ENCODE measurements at regions not wholly inside any gene's neighbourhood (a gene's known extent, or its start where the extent isn't known, plus 50 kb on each side); places are given as distances from the start of the nearest gene placed in this dataset.

DNA sequence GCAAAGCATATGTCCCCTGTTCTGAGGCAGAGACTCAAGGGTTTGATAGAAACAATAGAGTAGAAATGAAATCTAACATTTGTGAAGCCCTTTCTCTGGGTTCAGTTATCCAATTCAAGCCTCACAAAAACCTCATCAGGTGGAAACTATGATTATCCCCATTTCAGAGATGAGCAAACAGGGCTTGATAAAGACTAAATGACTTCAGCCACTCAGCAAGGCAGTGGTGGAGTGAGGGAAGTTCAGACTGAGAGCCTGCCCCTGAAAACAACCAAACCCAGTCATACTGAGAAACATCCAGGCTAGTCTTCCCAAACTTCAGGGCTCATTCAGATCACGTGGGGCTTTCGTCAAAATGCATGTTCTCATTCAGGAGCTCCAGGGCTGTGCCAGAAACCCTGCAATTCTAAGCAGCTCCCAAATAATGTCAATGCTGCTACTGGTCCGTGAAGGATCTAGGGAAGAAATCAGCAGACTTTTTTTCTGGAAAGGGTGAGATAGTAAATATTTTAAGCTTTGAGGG, 109.6 kb upstream of the KIT start (continued):
- TF ChIP-seq, protein P1, sequence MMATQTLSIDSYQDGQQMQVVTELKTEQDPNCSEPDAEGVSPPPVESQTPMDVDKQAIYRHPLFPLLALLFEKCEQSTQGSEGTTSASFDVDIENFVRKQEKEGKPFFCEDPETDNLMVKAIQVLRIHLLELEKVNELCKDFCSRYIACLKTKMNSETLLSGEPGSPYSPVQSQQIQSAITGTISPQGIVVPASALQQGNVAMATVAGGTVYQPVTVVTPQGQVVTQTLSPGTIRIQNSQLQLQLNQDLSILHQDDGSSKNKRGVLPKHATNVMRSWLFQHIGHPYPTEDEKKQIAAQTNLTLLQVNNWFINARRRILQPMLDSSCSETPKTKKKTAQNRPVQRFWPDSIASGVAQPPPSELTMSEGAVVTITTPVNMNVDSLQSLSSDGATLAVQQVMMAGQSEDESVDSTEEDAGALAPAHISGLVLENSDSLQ (IDR thresholded peaks at IDR 0.05): no peak
- TF ChIP-seq, protein P2, sequence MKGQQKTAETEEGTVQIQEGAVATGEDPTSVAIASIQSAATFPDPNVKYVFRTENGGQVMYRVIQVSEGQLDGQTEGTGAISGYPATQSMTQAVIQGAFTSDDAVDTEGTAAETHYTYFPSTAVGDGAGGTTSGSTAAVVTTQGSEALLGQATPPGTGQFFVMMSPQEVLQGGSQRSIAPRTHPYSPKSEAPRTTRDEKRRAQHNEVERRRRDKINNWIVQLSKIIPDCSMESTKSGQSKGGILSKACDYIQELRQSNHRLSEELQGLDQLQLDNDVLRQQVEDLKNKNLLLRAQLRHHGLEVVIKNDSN (CRISPR knock-in tag; IDR thresholded peaks at IDR 0.05): peak; percentile 76
- no peak for TF ChIP-seq CC2D1A (IDR thresholded peaks at IDR 0.05)
- no peak for TF ChIP-seq ZC3H8 (IDR thresholded peaks at IDR 0.05)
- no peak for TF ChIP-seq ZKSCAN1 (IDR thresholded peaks at IDR 0.05; ENCODE audit: low read depth, low read length)
- no peak for TF ChIP-seq HEY1 (CRISPR knock-in tag; IDR thresholded peaks at IDR 0.05; ENCODE audit: borderline replicate concordance)
- TF ChIP-seq, protein P3, sequence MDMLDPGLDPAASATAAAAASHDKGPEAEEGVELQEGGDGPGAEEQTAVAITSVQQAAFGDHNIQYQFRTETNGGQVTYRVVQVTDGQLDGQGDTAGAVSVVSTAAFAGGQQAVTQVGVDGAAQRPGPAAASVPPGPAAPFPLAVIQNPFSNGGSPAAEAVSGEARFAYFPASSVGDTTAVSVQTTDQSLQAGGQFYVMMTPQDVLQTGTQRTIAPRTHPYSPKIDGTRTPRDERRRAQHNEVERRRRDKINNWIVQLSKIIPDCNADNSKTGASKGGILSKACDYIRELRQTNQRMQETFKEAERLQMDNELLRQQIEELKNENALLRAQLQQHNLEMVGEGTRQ (CRISPR knock-in tag; IDR thresholded peaks at IDR 0.05): peak; percentile 79
- TF ChIP-seq ZNF785 (CRISPR knock-in tag; IDR thresholded peaks at IDR 0.05): no peak

DNA sequence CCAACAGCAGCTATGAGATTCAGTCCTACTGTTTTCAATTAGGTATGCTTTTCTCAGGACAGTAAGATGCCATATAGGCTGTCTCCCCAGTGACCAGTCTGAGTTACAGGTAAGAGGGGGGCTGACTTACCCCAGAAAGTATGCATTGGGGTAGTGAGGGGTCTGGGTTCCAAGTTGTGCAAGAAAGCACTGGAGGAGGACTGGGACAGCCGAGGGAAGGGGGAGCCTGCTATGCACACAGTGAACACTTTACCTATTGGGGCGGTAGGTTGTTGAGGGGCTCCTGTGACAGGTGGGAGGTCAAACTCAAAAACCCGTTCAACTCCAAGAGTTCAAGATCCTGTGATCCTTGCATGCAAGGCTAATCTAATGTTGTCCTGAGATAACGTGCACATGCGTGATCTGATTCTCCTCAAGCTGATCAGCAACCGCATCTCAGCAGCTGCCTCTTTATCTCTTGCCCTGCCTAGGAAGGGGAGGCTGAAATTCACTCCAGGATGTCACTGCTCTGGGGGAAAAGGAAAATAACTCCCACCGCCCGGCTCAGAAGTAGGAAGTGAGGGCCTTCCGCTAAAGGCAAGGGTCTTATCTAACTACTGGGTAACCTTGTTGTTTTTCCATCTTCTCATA, 108.8 kb upstream of the KIT start:
- POLR2A ChIA-PET: interaction anchor here (0.7 to 1.4 kb wide), 4 partner anchors 11 to 34 kb away, joined by 3 to 5 read pairs (median 3); no protein-coding TSS in a partner anchor
- intact Hi-C loops (cut with micrococcal nuclease): no loop called here
- H4K20me1 ChIP-seq (replicated peaks; ENCODE audit: control insufficient read depth, insufficient read depth, low read length): no peaks in the 10 kb centered on the region
- DNase-seq (ENCODE audit: extremely low read depth in 1 of 4, low spot score in 3 of 4) (no peak), FAIRE-seq (no peak), ATAC-seq (peak; percentile 10; the same call in 1 of the 3 replicates)
- no peak overlapping the region for H2AFZ ChIP-seq (ENCODE audit: low read depth, low read length)
- BruUV-seq (replicated peaks): no TSS peak
- in situ Hi-C loops (cut with MboI): no loop called here
- H3K9me1 ChIP-seq (ENCODE audit: control insufficient read depth, insufficient read depth, low read length): no peaks in the 10 kb centered on the region
- H3K4me1 ChIP-seq (replicated peaks in 1 of 2; ENCODE audit: control insufficient read depth in 2 of 2, insufficient read depth in 2 of 2, low read length in 2 of 2): peaks cover 10 to 24% of the 10 kb centered on the region in 2 experiments; a peak in 4 of 5 replicates
- H3K27ac ChIP-seq (ENCODE audit: extremely low read depth, low read depth, low read length): no peak overlapping the region
- no peak overlapping the region for H3K4me3 ChIP-seq
- no peaks in the 10 kb centered on the region for H3K27me3 ChIP-seq (ENCODE audit: control insufficient read depth in 2 of 2, insufficient read depth in 2 of 2, low read length in 2 of 2)
- no peak overlapping the region; the same call in 1 of the 2 replicates for H3K4me2 ChIP-seq (ENCODE audit: insufficient read depth, low read length)
- H3K9ac ChIP-seq (ENCODE audit: insufficient read depth in 1 of 2, low read depth in 2 of 2, low read length in 2 of 2): no peak overlapping the region
- H3K9me3 ChIP-seq (replicated peaks; ENCODE audit: control insufficient read depth, insufficient read depth, low read depth, low read length): no peaks in the 10 kb centered on the region
- H3K36me3 ChIP-seq (ENCODE audit: control insufficient read depth, insufficient read depth, low read length): no peaks in the 10 kb centered on the region
- H3K79me2 ChIP-seq (ENCODE audit: control insufficient read depth, insufficient read depth, low read length): no peaks in the 10 kb centered on the region
- CTCF ChIA-PET (ENCODE audit: low intra/inter-chr PET ratio): no interaction called here
- 9% methylated on average over 8 of the region's 9 CpGs for WGBS (ENCODE audit: insufficient coverage, low coverage, missing lambda C conversion rate)
- TF ChIP-seq ZNF696 (CRISPR knock-in tag; conservative IDR thresholded peaks at IDR 0.05) (no peak), ESRRA (IDR thresholded peaks at IDR 0.05; ENCODE audit: borderline replicate concordance, low read depth) (0 out of 2 replicates have a peak, but pooled peaks have one; percentile 16), HDAC1 (IDR thresholded peaks at IDR 0.05) (peak in 1 of 2 experiments; percentile 15; a peak in 1 of 4 replicates), ARID1B (IDR thresholded peaks at IDR 0.05) (peak; percentile 25; the same call in 1 of the 2 replicates), CBFA2T3 (IDR thresholded peaks at IDR 0.05) (peak; percentile 54), KLF16 (IDR thresholded peaks at IDR 0.05) (peak; percentile 8; the same call in 1 of the 2 replicates)
- TF ChIP-seq, protein P4, sequence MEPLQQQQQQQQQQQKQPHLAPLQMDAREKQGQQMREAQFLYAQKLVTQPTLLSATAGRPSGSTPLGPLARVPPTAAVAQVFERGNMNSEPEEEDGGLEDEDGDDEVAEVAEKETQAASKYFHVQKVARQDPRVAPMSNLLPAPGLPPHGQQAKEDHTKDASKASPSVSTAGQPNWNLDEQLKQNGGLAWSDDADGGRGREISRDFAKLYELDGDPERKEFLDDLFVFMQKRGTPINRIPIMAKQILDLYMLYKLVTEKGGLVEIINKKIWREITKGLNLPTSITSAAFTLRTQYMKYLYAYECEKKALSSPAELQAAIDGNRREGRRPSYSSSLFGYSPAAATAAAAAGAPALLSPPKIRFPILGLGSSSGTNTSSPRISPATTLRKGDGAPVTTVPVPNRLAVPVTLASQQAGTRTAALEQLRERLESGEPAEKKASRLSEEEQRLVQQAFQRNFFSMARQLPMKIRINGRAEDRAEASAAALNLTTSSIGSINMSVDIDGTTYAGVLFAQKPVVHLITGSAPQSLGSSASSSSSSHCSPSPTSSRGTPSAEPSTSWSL (CRISPR knock-in tag; IDR thresholded peaks at IDR 0.05; ENCODE audit: borderline replicate concordance): no peak
